ENCODE measurements at regions not wholly inside any gene's neighbourhood (a gene's known extent, or its start where the extent isn't known, plus 50 kb on each side); places are given as distances from the start of the nearest gene placed in this dataset.

- no peaks in the 10 kb centered on the region for H3K27me3 ChIP-seq
- no peak for TF ChIP-seq CTCF (IDR thresholded peaks at IDR 0.05)
- H3K4me1 ChIP-seq, result no peaks in the 10 kb centered on the region
- H3K36me3 ChIP-seq, result no peaks in the 10 kb centered on the region
- H3K4me3 ChIP-seq, result no peak overlapping the region
- no peak overlapping the region for H3K27ac ChIP-seq
- no peaks in the 10 kb centered on the region for H3K9me3 ChIP-seq
- DNase-seq (ENCODE audit: low spot score), result no peak
Observed at GRCh38 chr18:60875957-60876507, 457.2 kb upstream of the CDH20 start.

- H3K36me3 ChIP-seq, result no peaks in the 10 kb centered on the region
Observed at GRCh38 chr18:60880184-60880583, 453.0 kb upstream of the CDH20 start.

GRCh38 chr18:60883587-60883986 lies 449.6 kb upstream of the CDH20 start:
- Histone ChIP-seq H3K27ac (no peak overlapping the region), H3K4me3 (no peak overlapping the region), H3K9me3 (no peaks in the 10 kb centered on the region), H3K27me3 (no peaks in the 10 kb centered on the region), H3K36me3 (no peaks in the 10 kb centered on the region), H3K4me1 (no peaks in the 10 kb centered on the region)
- DNase-seq (ENCODE audit: low spot score), result no peak
- no peak for TF ChIP-seq CTCF (IDR thresholded peaks at IDR 0.05)

More at GRCh38 chr18:60880184-60880583, 453.0 kb upstream of the CDH20 start:
- no peak for TF ChIP-seq CTCF (IDR thresholded peaks at IDR 0.05)
- no peak overlapping the region for H3K27ac ChIP-seq
- no peaks in the 10 kb centered on the region for H3K4me1 ChIP-seq
- no peak for DNase-seq (ENCODE audit: low spot score)
- no peaks in the 10 kb centered on the region for H3K27me3 ChIP-seq
- no peak overlapping the region for H3K4me3 ChIP-seq
- no peaks in the 10 kb centered on the region for H3K9me3 ChIP-seq

- no peak for DNase-seq (ENCODE audit: low spot score)
- H3K27ac ChIP-seq, result no peak overlapping the region
- no peak overlapping the region for H3K4me3 ChIP-seq
- TF ChIP-seq CTCF (IDR thresholded peaks at IDR 0.05), result no peak
- H3K9me3 ChIP-seq, result no peaks in the 10 kb centered on the region
- H3K36me3 ChIP-seq, result no peaks in the 10 kb centered on the region
- no peaks in the 10 kb centered on the region for H3K4me1 ChIP-seq
- H3K27me3 ChIP-seq, result no peaks in the 10 kb centered on the region
Observed at GRCh38 chr18:60888071-60888624, 445.1 kb upstream of the CDH20 start.

- no peaks in the 10 kb centered on the region for H3K36me3 ChIP-seq
- no peak for DNase-seq (ENCODE audit: low spot score)
- H3K27me3 ChIP-seq, result no peaks in the 10 kb centered on the region
- no peaks in the 10 kb centered on the region for H3K9me3 ChIP-seq
- no peaks in the 10 kb centered on the region for H3K4me1 ChIP-seq
- H3K4me3 ChIP-seq, result no peak overlapping the region
- no peak for TF ChIP-seq CTCF (IDR thresholded peaks at IDR 0.05)
- H3K27ac ChIP-seq, result no peak overlapping the region
Observed at GRCh38 chr18:60889442-60889841, 443.8 kb upstream of the CDH20 start.

GRCh38 chr18:60891936-60892335 lies 441.3 kb upstream of the CDH20 start:
- no peaks in the 10 kb centered on the region for H3K27me3 ChIP-seq
- no peak overlapping the region for H3K4me3 ChIP-seq
- no peak overlapping the region for H3K27ac ChIP-seq
- H3K9me3 ChIP-seq, result no peaks in the 10 kb centered on the region
- H3K4me1 ChIP-seq, result no peaks in the 10 kb centered on the region
- TF ChIP-seq CTCF (IDR thresholded peaks at IDR 0.05), result no peak
- no peaks in the 10 kb centered on the region for H3K36me3 ChIP-seq
- DNase-seq (ENCODE audit: low spot score), result no peak
